H9 (cell line): ENCODE measurements at regions not wholly inside any gene's neighbourhood (a gene's known extent, or its start where the extent isn't known, plus 50 kb on each side); places are given as distances from the start of the nearest gene placed in this dataset.
A peak's percentile ranks its signal among the peaks of the same experiment; 100 is the strongest.

Experiments
- DNase-seq: peaks from one replicate; pipeline ENCODE4 v3.0.0-alpha.2; 2017
- H2AFZ ChIP-seq: one replicate; pipeline ENCODE4 v1.6.1; 2013; ENCODE audit warnings: mild to moderate bottlenecking, low read length, control low read depth, moderate library complexity
- H2AK5ac ChIP-seq: 2 replicates; pipeline ENCODE4 v1.6.1; 2013; ENCODE audit warnings: low read length, control low read depth, mixed read lengths; ENCODE audit not compliant: insufficient read length
- H2BK120ac ChIP-seq: one replicate; pipeline ENCODE4 v1.6.1; 2013; ENCODE audit warnings: low read depth, mild to moderate bottlenecking, low read length, control low read depth, inconsistent platforms; ENCODE audit not compliant: poor library complexity, severe bottlenecking
- H2BK12ac ChIP-seq: 2 replicates; pipeline ENCODE4 v1.6.1; 2013; ENCODE audit warnings: low read length, control low read depth, mixed read lengths, low read depth; ENCODE audit not compliant: insufficient read length
- H2BK15ac ChIP-seq: 2 replicates; pipeline ENCODE4 v1.6.1; 2013; ENCODE audit warnings: low read depth, low read length, control low read depth
- H2BK20ac ChIP-seq: one replicate; pipeline ENCODE4 v1.6.1; 2013; ENCODE audit warnings: low read depth, mild to moderate bottlenecking, low read length, control low read depth, inconsistent platforms; ENCODE audit not compliant: poor library complexity, severe bottlenecking
- H2BK5ac ChIP-seq: 2 replicates; pipeline ENCODE4 v1.6.1; 2013; ENCODE audit warnings: low read length, control low read depth, mixed read lengths; ENCODE audit not compliant: insufficient read length
- H3K14ac ChIP-seq: 2 replicates; pipeline ENCODE4 v1.6.1; 2013; ENCODE audit warnings: low read length, control low read depth; ENCODE audit not compliant: insufficient read depth
- H3K18ac ChIP-seq: 2 replicates; pipeline ENCODE4 v1.6.1; 2013; ENCODE audit warnings: low read depth, mild to moderate bottlenecking, mixed read lengths, low read length, control low read depth; ENCODE audit not compliant: insufficient read length
- H3K23ac ChIP-seq: 2 replicates; pipeline ENCODE4 v1.6.1; 2013; ENCODE audit warnings: low read length, control low read depth, mixed read lengths, low read depth; ENCODE audit not compliant: insufficient read length
- H3K23me2 ChIP-seq: 2 replicates; pipeline ENCODE4 v1.6.1; 2013; ENCODE audit warnings: low read depth, mild to moderate bottlenecking, mixed read lengths, low read length, control low read depth; ENCODE audit not compliant: insufficient read length, poor library complexity, severe bottlenecking
- H3K27ac ChIP-seq: 2 replicates; pipeline ENCODE4 v1.5.1; 2013; ENCODE audit warnings: low read length, control low read depth, mixed read lengths, low read depth; ENCODE audit not compliant: insufficient read length
- H3K27me3 ChIP-seq: 2 replicates; pipeline ENCODE4 v1.6.1; 2013; ENCODE audit warnings: low read length, control low read depth, inconsistent platforms; ENCODE audit not compliant: insufficient read depth
- H3K4ac ChIP-seq: 2 replicates; pipeline ENCODE4 v1.6.1; 2013; ENCODE audit warnings: low read depth, mild to moderate bottlenecking, control low read depth, inconsistent platforms, low read length, moderate library complexity
- H3K4me1 ChIP-seq: 2 replicates; pipeline ENCODE4 v1.6.1; 2013; ENCODE audit warnings: low read length, control low read depth, inconsistent platforms; ENCODE audit not compliant: insufficient read depth
- H3K4me2 ChIP-seq: 2 replicates; pipeline ENCODE4 v1.6.1; 2013; ENCODE audit warnings: low read length, control low read depth, mixed read lengths; ENCODE audit not compliant: insufficient read length, insufficient read depth
- H3K56ac ChIP-seq: 2 replicates; pipeline ENCODE4 v1.6.1; 2013; ENCODE audit warnings: low read depth, mild to moderate bottlenecking, mixed read lengths, low read length, control low read depth; ENCODE audit not compliant: insufficient read length
- H3K79me1 ChIP-seq: 2 replicates; pipeline ENCODE4 v1.6.1; 2013; ENCODE audit warnings: low read depth, mild to moderate bottlenecking, moderate library complexity, low read length, control low read depth, inconsistent platforms; ENCODE audit not compliant: insufficient read depth, poor library complexity, severe bottlenecking
- H3K79me2 ChIP-seq: 2 replicates; pipeline ENCODE4 v1.6.1; 2013; ENCODE audit warnings: low read length, control low read depth, inconsistent platforms; ENCODE audit not compliant: insufficient read depth
- H3K9ac ChIP-seq: 2 replicates; pipeline ENCODE4 v1.6.1; 2013; ENCODE audit warnings: low read length, control low read depth, mixed read lengths; ENCODE audit not compliant: insufficient read length; ENCODE audit errors: extremely low read depth
- H3K9me3 ChIP-seq: one replicate; pipeline ENCODE4 v1.6.1; 2013; ENCODE audit warnings: low read depth, low read length, inconsistent platforms; ENCODE audit not compliant: control insufficient read depth
- H3T11ph ChIP-seq: one replicate; pipeline ENCODE4 v1.6.1; 2013; ENCODE audit warnings: mild to moderate bottlenecking, low read length, control low read depth, inconsistent platforms
- H4K20me1 ChIP-seq: one replicate; pipeline ENCODE4 v1.6.1; 2013; ENCODE audit not compliant: control insufficient read depth, insufficient read length, insufficient read depth
- H4K5ac ChIP-seq: 2 replicates; pipeline ENCODE4 v1.6.1; 2013; ENCODE audit warnings: low read depth, mild to moderate bottlenecking, mixed read lengths, low read length, control low read depth; ENCODE audit not compliant: insufficient read length
- H4K8ac ChIP-seq: replicated peaks from 2 replicates; pipeline ENCODE4 v1.6.1; 2013; ENCODE audit warnings: low read length, control low read depth, mixed read lengths, low read depth; ENCODE audit not compliant: insufficient read length
- H4K91ac ChIP-seq: 2 replicates; pipeline ENCODE4 v1.6.1; 2013; ENCODE audit warnings: low read depth, mild to moderate bottlenecking, moderate library complexity, mixed read lengths, low read length, control low read depth; ENCODE audit not compliant: insufficient read length
- H3K27ac Mint-ChIP-seq, 3 experiments: 2 replicates in 2 of 3; 3 replicates in 1 of 3; pipeline ENCODE4 v1.8.0; 2020 to 2021; ENCODE audit warnings: mixed read lengths in 3 of 3, mild to moderate bottlenecking in 1 of 3, moderate library complexity in 1 of 3
- H3K27me3 Mint-ChIP-seq: 2 replicates; pipeline ENCODE4 v1.8.0; 2021; ENCODE audit warnings: low read depth, mild to moderate bottlenecking, moderate library complexity, mixed read lengths
- H3K36me3 Mint-ChIP-seq, 3 experiments: 2 replicates in 2 of 3; 3 replicates in 1 of 3; pipeline ENCODE4 v1.8.0; 2020 to 2021; ENCODE audit warnings: low read depth in 3 of 3, mixed read lengths in 3 of 3; ENCODE audit not compliant: insufficient read depth in 1 of 3
- H3K4me1 Mint-ChIP-seq, 2 experiments: 2 replicates each; pipeline ENCODE4 v1.8.0; 2020; ENCODE audit warnings: mixed read lengths in 2 of 2
- H3K4me3 Mint-ChIP-seq, 2 experiments: 2 replicates in 1 of 2; 3 replicates in 1 of 2; pipeline ENCODE4 v1.8.0; 2020 to 2021; ENCODE audit warnings: mild to moderate bottlenecking in 2 of 2, mixed read lengths in 2 of 2, moderate library complexity in 1 of 2
- H3K9me3 Mint-ChIP-seq, 2 experiments: 2 replicates in 1 of 2; 3 replicates in 1 of 2; pipeline ENCODE4 v1.8.0; 2020; ENCODE audit warnings: mild to moderate bottlenecking in 2 of 2, mixed read lengths in 2 of 2, moderate library complexity in 1 of 2
- WGBS: extraction: QIAGEN DNeasy Blood & Tissue Kit; methylation state at CpG from one replicate; pipeline ENCODE4 v1.1.7; 2013; ENCODE audit warnings: missing lambda C conversion rate, low lambda C conversion rate, mixed read lengths; ENCODE audit not compliant: insufficient read length; ENCODE audit errors: extremely low coverage; 5-methylcytosine and 5-hydroxymethylcytosine counted together
- TF ChIP-seq, protein P1 (sequence below): fragments of 200-600 bp; sonication (generic); conservative IDR thresholded peaks from 3 replicates; pipeline ENCODE4 v1.8.0; 2021; ENCODE audit warnings: antibody characterized with exemption, mild to moderate bottlenecking

DNA sequence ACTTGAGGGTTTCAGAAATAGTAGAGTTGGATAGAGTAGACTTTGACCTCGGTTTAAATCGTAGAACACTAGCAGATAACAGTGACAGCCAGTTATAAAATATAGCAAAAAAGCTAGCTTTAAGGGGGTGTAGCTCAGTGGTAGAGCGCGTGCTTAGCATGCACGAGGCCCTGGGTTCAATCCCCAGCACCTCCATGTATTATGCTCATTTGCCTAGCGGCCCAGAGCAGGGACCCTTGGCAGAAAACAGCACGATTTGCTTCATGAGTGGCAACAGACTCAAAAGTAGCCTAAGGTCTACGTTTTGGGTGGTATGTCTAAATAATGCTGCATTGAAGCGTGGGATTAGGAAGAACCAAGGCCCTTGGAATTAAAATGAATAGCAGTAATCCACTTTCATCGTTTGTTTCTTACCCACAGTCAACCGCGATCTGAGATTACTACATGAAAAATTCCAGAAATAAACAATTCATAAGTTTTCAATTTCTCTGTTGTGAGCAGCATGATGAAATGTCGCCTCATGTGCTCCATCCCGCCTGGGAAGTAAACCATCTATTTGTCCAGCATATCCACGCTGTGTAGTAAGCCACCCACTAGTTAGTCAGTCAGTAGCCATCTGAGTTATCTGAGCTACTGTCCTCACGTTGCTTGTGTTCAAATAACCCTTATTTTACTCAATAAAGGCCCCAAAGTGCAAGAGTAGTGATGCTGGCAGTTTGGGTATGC, 184.9 kb downstream of the GPX5 start:
- H3K9me3 Mint-ChIP-seq: peaks cover 21 to 22% of the 10 kb centered on the region in 2 experiments
- H3K14ac ChIP-seq: no peak overlapping the region
- peak; percentile 76 for DNase-seq
- no peak overlapping the region for H2BK120ac ChIP-seq
- H4K8ac ChIP-seq: no peak overlapping the region
- no peak overlapping the region for H3K27ac ChIP-seq
- no peaks in the 10 kb centered on the region for H3K27me3 ChIP-seq
- H4K91ac ChIP-seq: no peak overlapping the region
- H3K4ac ChIP-seq: no peak overlapping the region
- H3K79me2 ChIP-seq: no peaks in the 10 kb centered on the region
- no peaks in the 10 kb centered on the region; the same call in 1 of the 2 replicates for H3K27me3 Mint-ChIP-seq
- no peak overlapping the region for H2AK5ac ChIP-seq
- H2BK15ac ChIP-seq: no peak overlapping the region
- no peak overlapping the region for H3K27ac Mint-ChIP-seq
- H3K23me2 ChIP-seq: peaks cover 6% of the 10 kb centered on the region
- H2BK12ac ChIP-seq: no peak overlapping the region
- peak overlapping the region; percentile 75 for H3K9ac ChIP-seq
- H3K36me3 Mint-ChIP-seq: peaks cover 2 to 20% (median 14%) of the 10 kb centered on the region in 3 experiments
- no peak overlapping the region for H3K23ac ChIP-seq
- H3K4me3 Mint-ChIP-seq: peak overlapping the region; percentile 91
- no peak overlapping the region for H4K5ac ChIP-seq
- no CpG with 5 or more reads among the region's 16 CpGs for WGBS
- H3K4me2 ChIP-seq: peak overlapping the region; percentile 89
- H4K20me1 ChIP-seq: no peaks in the 10 kb centered on the region
- H3K4me1 ChIP-seq: no peaks in the 10 kb centered on the region
- peaks cover 5% of the 10 kb centered on the region for H3K9me3 ChIP-seq
- peak overlapping the region; percentile 43 for H2AFZ ChIP-seq
- H2BK5ac ChIP-seq: no peak overlapping the region
- H3K79me1 ChIP-seq: no peaks in the 10 kb centered on the region
- no peak overlapping the region for H2BK20ac ChIP-seq
- H3K4me1 Mint-ChIP-seq: peaks cover 4 to 9% of the 10 kb centered on the region in 2 experiments; a peak in 2 of 4 replicates
- no peak overlapping the region for H3T11ph ChIP-seq
- H3K18ac ChIP-seq: no peak overlapping the region
- no peak overlapping the region for H3K56ac ChIP-seq
- TF ChIP-seq, protein P1, sequence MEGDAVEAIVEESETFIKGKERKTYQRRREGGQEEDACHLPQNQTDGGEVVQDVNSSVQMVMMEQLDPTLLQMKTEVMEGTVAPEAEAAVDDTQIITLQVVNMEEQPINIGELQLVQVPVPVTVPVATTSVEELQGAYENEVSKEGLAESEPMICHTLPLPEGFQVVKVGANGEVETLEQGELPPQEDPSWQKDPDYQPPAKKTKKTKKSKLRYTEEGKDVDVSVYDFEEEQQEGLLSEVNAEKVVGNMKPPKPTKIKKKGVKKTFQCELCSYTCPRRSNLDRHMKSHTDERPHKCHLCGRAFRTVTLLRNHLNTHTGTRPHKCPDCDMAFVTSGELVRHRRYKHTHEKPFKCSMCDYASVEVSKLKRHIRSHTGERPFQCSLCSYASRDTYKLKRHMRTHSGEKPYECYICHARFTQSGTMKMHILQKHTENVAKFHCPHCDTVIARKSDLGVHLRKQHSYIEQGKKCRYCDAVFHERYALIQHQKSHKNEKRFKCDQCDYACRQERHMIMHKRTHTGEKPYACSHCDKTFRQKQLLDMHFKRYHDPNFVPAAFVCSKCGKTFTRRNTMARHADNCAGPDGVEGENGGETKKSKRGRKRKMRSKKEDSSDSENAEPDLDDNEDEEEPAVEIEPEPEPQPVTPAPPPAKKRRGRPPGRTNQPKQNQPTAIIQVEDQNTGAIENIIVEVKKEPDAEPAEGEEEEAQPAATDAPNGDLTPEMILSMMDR: no peak
